ENCODE measurements at regions not wholly inside any gene's neighbourhood (a gene's known extent, or its start where the extent isn't known, plus 50 kb on each side); places are given as distances from the start of the nearest gene placed in this dataset.
A peak's percentile ranks its signal among the peaks of the same experiment; 100 is the strongest.

DNA sequence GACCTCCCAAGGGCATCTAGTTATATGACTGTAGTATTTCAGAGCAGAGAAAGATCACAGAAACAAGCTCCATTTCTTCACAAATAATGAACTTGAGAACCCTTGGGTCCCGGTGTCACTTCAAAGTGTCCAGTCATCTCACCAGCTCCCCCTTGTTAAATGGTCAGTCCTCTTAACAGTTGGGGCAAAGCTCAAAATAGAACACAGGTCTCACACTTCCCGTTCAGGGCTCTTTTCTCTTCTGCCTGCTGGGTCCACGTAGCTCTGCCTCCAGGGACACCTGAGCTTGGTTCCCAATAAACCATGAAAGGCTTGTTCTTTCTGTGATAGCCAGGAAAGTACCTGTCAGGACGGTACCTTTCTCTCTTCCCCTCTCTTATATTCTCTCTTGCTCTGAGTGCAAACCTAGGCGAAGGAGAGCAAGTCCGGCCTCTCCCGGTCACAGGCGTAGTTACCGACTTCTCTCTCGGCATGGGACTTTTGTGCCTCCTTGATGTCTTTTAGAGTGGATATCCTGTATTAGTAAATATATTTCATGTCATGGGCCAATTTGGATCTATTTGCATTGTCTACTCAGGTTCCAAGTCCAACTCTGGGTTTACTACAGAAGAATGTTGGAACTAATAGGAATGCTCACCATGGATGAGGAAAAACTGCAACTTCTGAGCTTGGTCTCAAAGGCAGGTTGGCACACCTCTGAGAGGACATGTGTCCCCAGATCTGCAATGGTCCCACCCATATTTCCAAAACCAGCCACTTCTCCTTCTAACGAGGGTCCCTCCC, 118.8 kb upstream of the PARP11 start:
- DNase-seq (ENCODE audit: low read depth) = no peak

DNA sequence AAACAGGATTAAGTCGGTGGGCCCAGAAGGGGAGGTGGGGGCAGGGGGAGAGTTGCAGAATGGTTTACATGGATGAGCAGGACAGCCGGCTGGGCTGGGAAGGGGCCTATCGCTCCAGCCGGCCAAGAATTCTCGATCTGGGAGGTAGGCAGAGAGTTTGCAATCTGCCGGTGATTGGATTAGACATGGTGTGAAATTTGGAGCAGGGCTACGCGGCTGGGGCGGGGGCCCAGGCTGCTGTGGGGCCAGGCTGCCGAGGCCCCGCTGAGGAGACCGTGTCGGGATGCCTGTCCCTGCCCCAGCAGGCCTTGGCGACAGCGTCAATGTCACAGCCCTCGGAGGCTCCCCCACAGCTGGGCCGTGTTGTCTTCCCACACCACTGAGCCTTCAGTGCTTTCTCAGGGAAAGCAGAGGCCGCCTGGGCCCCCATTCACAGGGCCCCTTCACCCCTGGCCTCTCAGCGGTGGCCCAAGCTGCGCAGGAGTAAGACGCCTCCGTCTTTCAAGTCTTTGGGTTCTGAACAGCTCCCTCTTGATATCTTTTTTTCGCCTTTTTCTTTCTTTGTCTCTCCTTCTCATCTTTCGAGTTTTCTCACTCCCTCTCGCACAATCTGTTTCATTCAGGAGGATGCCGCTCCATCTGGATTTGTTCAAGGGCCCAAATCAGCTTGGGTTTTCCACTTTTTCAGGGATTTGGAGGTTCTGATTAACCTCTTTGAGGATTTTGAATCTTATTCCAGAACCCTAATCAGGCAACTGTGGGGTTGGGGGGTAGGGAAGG, 117.5 kb upstream of the PARP11 start:
- DNase-seq (ENCODE audit: low read depth) = no peak

DNA sequence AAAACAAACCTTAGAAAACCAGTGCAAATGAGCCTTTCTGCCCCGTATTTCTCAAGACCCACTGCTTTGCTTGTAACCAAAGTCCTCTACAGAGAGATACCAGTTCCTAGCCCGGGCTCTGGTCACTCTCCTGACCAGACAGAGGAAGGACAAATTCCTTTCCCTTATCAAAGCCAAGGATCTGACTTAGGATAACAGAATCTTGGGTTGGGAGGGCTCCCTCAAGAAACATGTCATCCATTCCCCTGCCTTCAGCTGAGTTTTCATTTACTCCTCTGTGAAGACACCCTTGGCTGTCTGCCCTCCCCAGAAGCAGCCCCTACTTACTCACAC, 116.0 kb upstream of the PARP11 start:
- no peak for DNase-seq (ENCODE audit: low read depth)

DNA sequence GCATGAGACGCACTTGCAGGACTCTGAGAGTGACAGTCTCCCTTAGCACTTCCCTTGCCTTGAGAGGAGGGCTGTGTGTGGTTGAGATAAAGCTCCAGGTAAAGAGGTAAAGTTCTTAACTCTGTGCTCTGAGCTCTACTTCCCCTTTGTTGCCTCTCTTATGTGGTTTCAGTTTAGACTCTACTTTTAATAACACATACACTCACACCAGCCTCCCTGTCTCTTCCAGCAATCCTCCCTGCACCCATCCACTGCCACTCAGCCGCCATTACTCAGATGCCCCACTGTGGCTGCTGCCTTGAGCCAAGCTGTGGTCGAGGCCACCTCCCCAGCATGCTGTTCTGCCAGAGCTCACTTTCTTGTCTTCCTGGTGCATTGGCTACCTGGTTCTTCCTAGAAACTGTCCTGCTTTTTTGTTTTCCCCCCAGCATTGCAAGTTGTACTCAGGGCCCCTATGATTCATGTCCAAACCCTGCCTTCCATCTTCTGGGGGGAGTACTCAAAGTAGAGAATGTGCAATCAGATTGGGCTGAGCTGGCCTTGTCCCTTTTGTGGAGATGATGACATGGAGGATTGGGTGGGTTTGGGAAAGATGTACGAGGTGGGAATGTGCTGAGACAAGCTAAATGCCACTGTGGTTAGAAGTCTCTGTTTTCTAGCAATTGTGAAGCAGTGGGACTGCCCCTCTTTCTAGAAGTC, 115.5 kb upstream of the PARP11 start:
- DNase-seq (ENCODE audit: low read depth) = no peak

DNA sequence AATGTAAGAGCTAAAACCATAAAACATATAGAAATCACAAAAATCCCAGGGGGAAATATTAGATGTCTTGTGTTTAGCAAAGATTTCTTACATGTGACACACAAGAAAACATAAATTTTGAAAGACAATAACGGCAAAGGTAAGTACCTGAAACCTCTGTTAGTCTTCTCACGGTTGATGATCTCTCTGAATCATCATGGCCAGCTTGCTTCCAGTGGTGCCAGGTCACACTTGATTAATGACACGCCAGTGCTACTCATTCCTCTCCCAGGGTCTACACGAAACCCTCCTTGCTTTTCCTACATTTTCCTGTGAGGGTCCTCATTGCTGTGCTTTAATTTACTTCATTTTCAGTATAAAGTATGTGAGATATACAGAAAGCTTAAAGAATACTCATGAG, 114.4 kb upstream of the PARP11 start:
- DNase-seq (ENCODE audit: low read depth) = no peak

DNA sequence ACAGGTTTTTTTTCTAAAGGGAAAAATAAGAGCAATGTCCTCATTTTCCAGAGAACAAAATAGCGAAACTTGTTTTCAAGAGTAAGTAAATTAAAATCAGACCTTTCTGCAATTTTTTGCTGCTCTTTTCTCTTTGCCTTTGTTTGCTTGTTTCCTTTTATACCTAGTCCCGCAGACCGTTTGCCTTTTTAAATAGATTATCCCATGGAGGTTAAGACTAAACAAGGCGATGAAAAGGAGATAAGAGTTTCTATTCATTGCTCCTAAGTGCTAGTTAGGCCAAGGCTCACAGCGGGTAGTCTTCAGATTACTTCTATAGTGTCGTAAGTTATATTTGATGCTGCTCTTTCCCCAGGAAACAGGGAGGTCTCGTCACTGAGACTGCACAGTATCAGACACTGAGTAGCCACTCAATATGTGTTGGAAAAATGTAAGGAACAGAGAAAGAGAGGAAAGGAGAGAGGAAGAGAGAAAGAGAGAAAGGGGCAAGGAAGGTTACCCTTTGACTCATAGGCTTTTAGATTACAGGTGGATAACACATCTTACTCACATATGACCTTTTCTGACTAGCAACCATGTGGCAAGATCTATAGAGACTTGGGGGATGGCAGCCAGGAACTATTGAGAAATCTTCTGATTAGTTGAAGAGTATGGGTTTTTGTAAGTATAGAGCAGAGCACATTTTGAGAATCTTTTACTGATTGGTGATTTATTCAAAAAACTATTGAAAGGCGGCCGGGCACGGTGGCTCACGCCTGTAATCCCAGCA, 107.5 kb upstream of the PARP11 start:
- DNase-seq (ENCODE audit: low read depth) = no peak

DNA sequence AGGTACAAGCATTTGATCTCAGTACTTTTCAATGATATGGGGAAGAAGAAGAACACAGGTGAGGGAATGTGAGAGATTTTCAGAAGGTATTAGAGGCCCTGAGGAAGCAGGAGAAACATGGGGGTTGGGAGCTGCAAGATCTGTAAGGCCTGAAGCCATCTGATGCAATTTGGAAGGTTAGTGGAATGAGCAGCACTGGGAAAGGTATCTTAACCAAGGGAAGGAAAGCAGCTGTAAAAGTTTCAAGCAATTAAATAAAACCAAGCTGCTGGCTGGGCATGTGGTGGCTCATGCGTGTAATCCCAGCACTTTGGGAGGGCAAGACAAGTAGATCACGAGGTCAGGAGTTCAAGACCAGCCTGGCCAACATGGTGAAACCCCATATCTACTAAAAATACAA, 104.4 kb upstream of the PARP11 start:
- DNase-seq (ENCODE audit: low read depth) = no peak

DNA sequence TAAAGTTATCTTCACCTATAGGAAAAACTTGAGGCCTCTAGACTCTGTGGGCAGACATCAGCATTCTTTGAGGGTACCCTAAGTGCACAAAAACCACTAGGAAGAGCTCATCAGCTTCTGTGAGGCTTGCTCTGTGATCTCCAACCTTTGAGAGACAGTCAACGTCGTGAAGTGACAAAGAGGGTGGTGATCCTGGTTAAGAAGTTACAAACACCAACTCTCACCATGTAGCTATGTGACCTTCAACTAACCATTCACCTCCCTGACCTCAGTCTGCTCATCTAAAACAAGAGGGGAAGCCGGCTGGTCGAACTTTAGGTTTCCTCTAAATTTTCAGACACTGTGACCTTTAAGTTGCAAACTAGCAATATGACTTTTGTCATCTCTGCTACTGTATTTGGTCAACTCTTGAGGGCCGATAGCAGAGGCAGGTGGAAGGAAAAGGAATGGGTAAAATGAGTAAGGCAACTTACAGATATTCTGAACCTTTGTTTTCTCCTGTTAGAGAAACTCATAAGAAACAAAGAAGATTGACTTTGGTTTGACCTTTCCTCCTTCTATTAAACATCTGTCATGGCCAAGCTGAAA, 103.2 kb upstream of the PARP11 start:
- no peak for DNase-seq (ENCODE audit: low read depth)

DNA sequence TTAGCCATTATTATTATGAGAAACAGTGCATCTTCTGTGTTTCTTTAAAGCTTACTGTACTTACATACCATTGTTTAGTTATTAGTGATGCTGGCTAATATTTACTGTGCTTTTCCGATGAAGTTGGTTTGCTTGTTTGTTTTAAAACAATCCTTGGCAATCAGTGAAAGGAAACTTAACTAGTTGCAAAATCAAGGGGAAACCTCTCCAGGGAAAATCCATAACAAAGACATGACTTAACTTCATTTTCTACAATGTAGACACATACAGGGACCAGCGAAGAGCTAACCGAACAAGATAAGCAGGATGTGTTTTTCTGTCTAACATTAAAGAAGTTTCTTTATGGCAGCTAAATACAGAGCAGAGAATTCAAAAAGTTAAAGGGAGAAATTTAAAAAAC, 102.5 kb upstream of the PARP11 start:
- DNase-seq (ENCODE audit: low read depth) = no peak

DNA sequence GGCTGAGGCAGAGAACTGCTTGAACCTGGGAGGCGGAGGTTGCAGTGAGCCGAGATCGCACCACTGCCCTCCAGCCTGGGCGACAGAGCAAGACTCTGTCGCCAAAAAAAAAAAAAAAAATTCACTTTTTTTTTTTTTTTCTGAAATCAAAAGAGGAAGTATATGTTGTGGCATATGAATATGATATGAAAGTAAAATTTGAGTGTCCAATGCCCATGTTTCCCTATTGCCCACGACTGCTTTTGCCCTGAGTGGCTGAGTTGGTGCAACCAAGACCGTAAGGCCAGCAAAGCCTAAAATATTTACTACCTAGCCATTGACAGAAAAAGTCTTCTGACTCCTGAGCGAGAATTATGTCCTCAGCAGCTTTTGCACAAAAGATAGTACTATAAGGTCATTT, 101.7 kb upstream of the PARP11 start:
- DNase-seq (ENCODE audit: low read depth) = no peak

DNA sequence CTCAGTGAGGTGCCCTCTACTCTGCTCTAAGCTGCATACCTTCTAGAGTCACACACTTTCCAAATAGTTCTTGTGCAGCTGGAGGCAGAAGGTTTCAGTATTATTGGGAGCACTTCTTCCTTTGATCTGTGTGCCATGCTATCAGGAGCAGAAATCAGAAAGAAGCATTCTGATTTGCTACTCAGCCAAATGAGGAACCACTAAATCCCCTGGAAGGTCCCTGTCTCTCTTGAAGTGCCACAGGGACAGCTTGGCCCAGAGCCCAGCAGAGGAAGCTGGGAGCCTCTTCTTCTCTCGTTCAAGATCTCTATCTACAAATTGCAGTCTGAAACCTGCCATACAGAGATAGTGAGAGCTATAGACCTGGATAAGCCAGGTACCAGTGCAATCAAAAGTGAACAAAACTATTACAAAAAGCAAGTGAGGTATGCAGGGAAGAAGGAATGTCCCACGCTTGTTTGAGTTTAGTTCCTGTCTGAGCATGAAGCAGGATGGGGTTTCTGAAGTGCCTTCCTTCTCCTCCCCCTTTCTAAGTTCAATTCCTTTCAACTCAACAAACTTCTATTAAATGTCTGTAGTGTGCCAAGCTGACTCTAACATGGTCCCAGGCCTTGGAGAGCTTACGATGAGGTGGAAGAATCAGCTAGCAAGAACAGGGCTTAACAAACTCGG, 100.9 kb upstream of the PARP11 start:
- DNase-seq (ENCODE audit: low read depth) = no peak

DNA sequence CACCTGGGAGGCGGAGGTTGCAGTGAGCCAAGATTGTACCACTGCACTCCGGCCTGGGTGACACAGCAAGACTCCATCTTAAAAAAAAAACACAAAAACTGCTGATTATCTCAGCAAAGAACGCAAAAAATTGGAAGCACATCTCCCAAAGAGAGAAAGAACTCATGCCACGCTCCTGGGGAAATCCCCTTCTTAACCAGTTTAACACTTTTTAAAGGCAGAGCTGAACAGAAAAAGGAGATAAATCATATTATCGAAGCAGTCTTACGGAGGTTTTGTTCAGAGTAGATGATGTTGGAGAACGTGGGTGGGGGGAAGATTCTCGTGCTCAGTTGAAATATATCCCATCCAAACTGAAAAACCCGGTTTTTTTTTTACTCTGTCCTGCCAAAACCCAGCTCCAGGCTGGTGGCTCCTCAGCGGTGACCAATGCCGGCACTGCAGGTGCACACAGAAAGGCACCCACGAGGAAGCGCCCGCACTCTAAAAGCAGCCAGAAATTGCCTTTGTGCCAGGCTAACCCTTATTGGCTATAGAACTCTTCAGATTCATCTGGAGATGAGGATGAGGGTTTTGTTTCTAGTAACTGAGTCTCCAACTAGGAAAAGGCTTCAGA, 100.2 kb upstream of the PARP11 start:
- no peak for DNase-seq (ENCODE audit: low read depth)

DNA sequence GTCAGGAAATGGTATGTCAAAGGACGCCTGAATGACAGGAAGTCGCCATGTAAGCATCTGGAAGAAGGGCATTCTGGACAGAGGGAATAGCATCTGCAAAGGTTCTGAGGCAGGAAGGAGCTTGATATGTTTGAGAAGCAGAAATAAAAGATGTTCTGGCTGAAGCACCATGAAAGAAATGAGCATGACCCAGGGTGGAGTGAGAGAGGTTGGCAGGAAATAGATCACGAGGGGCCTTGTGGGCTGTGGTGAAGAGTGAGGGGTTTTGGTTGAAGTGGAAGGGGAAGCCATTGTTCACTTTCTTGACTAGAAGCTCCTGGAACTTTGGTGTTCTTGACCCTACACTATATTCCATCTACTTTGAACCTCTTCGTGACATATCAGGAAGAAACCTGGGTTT, 99.4 kb upstream of the PARP11 start:
- no peak for DNase-seq (ENCODE audit: low read depth)

DNA sequence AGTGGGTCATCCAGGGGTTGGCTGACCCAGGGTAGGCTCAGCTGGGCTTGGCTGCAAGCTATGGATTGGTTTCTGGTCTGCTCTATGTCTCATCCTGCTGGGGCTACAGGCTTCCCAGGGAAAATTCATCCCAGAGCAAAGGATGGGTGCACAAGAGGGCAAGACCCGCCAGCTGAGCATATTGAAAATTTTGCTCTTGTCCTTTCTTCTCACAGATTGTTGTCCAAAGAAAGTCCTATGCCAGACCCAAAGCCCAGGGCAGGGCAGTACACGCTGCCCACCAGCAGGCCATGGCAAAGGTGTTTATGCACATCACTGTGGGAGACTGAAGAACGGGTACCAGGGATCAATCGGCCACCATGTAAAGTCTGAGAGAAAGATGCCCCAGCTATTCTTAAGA, 95.3 kb upstream of the PARP11 start:
- no peak for DNase-seq (ENCODE audit: low read depth)

DNA sequence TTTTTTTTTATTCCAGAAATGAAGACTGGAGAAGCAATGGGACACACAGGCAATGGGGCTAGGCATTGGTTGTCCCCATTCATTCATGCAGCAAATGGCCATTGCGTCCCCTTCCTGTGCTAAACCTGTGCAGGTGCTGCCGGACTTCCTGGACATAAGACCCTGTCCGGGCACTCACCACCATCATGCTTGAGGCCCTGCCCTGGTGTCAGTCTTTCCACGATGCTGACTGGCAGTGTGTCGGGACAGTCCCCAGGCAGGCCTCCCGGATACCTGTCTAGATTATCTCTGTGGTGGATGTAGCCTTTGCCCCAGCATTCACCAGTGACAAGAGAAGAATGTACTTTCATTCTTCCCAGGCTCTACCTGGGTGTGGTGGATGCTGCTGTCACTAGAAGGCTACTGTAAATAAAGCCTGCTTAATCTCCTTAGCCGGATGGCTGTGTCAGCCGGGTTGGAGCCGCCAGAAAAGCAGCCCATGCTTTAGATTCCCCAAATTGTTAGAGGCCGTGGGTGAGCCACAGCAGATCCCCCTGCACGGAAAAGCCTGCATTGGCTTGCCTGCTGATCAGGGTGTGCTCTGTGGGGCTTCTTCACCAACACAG, 94.5 kb upstream of the PARP11 start:
- DNase-seq (ENCODE audit: low read depth) = no peak

DNA sequence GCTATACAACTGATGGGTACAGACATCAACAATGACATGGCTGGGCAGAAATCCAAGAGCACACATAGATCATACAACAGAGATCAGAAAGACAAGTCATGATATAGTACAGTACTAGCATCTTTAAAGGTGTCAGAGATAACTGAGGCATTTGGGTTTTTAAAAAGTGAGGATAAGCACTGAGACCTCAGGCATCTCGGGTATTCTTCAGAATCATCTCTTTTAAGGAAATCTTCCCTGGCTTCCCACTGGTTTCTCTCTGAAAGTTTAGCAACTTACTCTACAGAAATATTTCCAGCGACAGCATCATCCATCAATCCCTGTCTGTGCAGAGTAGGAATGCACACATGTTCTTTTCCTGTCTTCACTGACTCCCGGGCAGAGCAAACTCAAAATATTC, 93.2 kb upstream of the PARP11 start:
- DNase-seq (ENCODE audit: low read depth) = no peak

DNA sequence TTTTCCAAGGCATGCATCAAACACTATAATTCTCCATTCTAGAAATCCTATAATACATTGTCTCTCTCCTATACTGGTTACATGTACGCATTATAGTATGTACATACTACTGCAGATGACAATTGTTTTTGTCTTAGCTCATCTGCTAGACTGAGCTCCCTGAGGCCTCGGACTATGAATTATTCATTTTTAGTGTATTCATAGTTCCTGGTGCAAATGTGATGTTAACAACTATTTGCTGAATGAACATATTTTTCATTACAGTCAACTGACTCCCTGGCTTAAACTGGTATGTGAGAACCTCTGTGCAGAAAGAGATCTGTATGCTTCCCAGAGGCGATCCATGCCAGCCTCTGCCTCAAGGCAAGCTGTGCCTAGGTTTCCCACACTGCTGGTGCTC, 91.8 kb upstream of the PARP11 start:
- no peak for DNase-seq (ENCODE audit: low read depth)

DNA sequence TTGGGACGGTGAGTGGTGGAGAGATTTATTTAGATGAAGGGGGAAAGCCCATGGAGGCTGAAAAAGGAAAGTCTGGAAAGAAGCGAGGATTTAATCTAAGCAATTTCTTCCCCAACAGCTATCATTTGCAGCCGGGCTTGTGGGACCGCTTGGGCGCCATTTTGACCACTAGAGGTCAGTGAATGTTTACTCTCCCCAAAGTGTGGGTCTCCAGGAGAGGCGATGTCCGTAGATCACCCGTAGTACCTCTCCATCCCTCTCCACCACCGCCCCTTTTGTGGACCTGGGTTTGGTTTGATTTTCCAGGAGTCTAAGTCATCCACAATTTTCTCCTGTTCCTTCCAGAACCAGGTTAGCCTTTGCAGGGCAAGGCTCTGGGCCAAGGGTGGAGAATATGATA, 91.2 kb upstream of the PARP11 start:
- no peak for DNase-seq (ENCODE audit: low read depth)

DNA sequence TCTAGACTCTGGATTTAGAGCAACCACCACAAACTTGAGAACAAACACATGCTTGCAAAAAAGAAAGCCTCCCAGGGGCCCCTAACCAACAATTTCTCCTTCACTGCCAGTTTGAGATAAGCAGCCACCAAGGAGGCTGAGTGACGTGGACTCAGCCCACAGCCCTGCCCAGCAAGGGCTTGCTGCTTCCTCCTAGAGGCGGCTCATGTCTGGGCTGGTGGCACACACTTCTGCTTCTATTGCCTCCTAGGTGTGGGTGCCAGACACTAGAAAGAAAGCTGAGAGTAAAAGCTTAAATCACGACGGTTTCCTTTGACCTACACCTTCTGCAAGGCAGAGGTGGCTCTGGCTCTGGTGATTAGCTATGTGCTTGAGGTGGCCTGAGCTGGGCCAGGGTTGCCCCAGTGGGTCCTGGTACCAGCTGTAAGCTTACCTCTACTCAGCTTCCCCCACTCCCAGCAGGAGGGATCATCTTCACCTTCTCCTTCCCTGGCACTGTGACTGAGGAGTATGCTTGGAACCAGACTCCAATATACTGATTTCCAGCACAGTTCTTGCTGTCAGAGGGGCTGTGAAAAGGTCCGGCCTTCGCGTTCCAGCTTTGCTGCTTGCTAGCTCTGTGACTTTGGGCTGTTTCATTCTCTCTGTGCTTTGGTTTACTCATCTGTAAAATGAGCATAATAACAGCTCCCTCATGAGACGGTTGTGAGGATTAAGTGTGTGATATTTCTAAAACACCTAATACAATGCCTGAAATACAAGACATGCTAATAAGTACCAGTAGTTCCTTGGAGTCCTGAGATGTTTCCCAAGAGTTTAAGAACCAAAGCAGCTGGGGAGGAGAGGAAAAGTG, 89.7 kb upstream of the PARP11 start:
- DNase-seq (ENCODE audit: low read depth) = peak; percentile 37

DNA sequence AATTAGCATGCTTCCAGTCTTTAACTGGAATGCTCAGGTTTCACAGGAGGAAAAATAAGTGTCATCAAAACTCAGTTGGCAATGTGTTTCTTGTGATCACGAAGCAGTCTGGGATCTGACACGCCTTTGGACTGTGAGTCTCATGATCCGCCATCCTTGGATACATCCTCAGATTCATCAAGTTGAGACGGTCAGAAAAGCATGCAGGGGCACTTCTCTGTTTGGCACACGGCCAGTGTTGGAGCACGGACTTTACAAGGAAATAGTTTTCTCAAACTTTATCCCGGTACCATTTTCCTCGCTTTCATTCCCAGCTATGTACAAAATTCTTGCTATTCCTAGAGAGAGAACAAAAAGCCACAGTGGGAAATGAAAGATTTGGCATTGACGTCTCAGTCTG, 88.4 kb upstream of the PARP11 start:
- no peak for DNase-seq (ENCODE audit: low read depth)
